Peyer's patch (tissue), 4 donors: ENCODE measurements at regions not wholly inside any gene's neighbourhood (a gene's known extent, or its start where the extent isn't known, plus 50 kb on each side); places are given as distances from the start of the nearest gene placed in this dataset.

Experiments used
- DNase-seq, 3 donors: peaks; one replicate each; pipeline ENCODE4 v3.0.0-alpha.2; 2017 to 2019
- H3K27ac ChIP-seq, 4 donors: fragments of 200-600 bp; sonication (generic); one replicate each; pipeline ENCODE4 v1.5.1; 2016 to 2019
- H3K27me3 ChIP-seq, 2 donors: fragments of 200-600 bp; sonication (generic); one replicate each; pipeline ENCODE4 v1.5.1; 2019
- H3K36me3 ChIP-seq, 3 donors: fragments of 200-600 bp; sonication (generic); one replicate each; pipeline ENCODE4 v1.5.1; 2016 to 2019
- H3K4me1 ChIP-seq, 4 donors: fragments of 200-600 bp; sonication (generic); one replicate each; pipeline ENCODE4 v1.5.1; 2016 to 2019
- H3K4me3 ChIP-seq, 4 donors: fragments of 200-600 bp; sonication (generic); 1 replicate in 3 of 4; 2 replicates in 1 of 4; pipeline ENCODE4 v1.5.1; 2016 to 2019; ENCODE audit warnings: mild to moderate bottlenecking in 1 of 4
- H3K9me3 ChIP-seq, 4 donors: fragments of 200-600 bp; sonication (generic); one replicate each; pipeline ENCODE4 v1.5.1; 2016 to 2019; ENCODE audit warnings: mild to moderate bottlenecking in 1 of 4
- POLR2A ChIP-seq, 2 donors: fragments of 450-650 bp; IDR thresholded peaks; one replicate each; pipeline ENCODE4 v1.5.1; 2017; ENCODE audit warnings: antibody characterized with exemption in 2 of 2, mild to moderate bottlenecking in 2 of 2, moderate library complexity in 2 of 2
- TF ChIP-seq, protein P1 (sequence below), 6 experiments: fragments of 450-650 bp in 4 of 6; fragments of 200-600 bp in 2 of 6; sonication (generic) in 1 of 6; IDR thresholded peaks; one replicate each; pipeline ENCODE4 v1.5.1; 2017 to 2019; ENCODE audit warnings: antibody characterized with exemption in 6 of 6, mild to moderate bottlenecking in 3 of 6, moderate library complexity in 1 of 6

DNA sequence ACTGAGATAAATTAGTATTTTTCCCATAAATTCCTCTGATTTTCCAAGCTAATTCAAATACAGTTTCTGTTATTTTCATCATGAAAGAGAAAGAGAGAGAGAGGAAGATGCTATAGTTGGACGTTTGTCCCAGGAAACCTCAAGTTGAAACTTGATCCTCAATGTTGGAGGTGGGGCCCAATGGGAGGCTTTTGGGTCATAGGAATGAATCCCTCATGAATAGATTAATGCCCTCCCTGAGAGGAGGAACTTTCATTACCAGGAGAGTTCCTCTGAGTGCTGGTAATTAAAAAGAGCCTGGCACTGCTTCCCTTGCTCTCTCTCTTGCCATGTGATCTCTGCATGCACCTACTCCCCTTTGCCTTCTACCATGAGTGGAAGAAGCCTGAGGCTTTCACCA is 189.9 kb upstream of the SMC2 start:
- H3K36me3 ChIP-seq = no peaks in the 10 kb centered on the region
- H3K27ac ChIP-seq = no peak overlapping the region
- no peaks in the 10 kb centered on the region for H3K4me1 ChIP-seq
- DNase-seq = no peak
- H3K9me3 ChIP-seq = no peaks in the 10 kb centered on the region
- TF ChIP-seq, protein P1, sequence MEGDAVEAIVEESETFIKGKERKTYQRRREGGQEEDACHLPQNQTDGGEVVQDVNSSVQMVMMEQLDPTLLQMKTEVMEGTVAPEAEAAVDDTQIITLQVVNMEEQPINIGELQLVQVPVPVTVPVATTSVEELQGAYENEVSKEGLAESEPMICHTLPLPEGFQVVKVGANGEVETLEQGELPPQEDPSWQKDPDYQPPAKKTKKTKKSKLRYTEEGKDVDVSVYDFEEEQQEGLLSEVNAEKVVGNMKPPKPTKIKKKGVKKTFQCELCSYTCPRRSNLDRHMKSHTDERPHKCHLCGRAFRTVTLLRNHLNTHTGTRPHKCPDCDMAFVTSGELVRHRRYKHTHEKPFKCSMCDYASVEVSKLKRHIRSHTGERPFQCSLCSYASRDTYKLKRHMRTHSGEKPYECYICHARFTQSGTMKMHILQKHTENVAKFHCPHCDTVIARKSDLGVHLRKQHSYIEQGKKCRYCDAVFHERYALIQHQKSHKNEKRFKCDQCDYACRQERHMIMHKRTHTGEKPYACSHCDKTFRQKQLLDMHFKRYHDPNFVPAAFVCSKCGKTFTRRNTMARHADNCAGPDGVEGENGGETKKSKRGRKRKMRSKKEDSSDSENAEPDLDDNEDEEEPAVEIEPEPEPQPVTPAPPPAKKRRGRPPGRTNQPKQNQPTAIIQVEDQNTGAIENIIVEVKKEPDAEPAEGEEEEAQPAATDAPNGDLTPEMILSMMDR (IDR thresholded peaks at IDR 0.05) = no peak
- no peak for TF ChIP-seq POLR2A (IDR thresholded peaks at IDR 0.05)
- no peaks in the 10 kb centered on the region for H3K27me3 ChIP-seq
- no peak overlapping the region for H3K4me3 ChIP-seq

DNA sequence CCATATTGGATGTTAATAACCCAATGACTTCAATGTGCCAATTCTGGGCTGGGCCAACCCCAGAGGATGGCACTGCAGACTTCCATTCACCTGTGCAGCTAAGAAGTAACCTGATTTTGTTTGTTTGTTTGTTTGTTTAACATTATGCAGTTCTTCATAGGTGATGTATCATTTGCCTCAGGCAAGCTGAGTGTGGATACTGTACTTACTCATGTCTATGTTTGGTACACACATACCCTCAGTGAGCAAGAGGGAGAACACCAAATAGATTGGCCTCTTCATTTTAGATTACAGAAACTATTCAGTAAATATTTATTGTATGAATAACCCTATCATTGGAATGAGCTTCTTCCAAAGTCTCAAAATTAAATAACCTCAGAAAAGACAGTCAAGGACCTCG is 180.2 kb upstream of the SMC2 start:
- Histone ChIP-seq H3K36me3 (no peaks in the 10 kb centered on the region), H3K27me3 (no peaks in the 10 kb centered on the region), H3K9me3 (no peaks in the 10 kb centered on the region), H3K4me3 (no peak overlapping the region), H3K27ac (no peak overlapping the region), H3K4me1 (no peaks in the 10 kb centered on the region)
- DNase-seq = no peak
- TF ChIP-seq, protein P1 (IDR thresholded peaks at IDR 0.05) = no peak
- no peak for TF ChIP-seq POLR2A (IDR thresholded peaks at IDR 0.05)

DNA sequence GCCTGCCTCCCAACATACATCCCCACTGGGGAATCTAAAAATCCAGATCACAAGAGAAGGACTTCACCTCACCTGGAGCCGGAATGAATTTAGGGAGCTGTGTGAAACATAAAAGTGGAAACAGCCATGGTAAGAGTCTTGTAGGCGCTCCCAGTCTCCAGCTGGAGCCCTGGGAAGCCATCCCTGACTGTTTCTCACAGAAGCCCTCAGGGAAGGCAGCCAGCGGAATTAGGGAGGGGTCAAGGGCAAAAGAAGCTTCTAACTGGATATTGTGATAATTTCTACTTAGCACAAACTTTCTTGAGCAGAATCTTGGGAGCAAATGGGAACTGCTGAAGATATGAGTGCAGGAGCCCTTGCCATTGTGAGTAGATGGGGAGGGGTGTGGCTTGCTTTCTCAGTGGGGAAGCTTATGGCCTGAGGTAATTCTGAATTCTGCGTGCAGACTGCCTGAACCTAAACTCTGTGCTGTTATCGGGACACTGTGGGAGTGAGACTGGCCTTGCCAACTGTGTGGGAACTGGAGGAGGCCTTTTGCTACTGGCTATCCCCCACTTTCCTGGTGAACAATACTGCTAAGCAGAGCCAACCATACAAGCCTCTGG is 174.4 kb upstream of the SMC2 start:
- Histone ChIP-seq H3K4me3 (no peak overlapping the region), H3K9me3 (no peaks in the 10 kb centered on the region), H3K27me3 (no peaks in the 10 kb centered on the region), H3K27ac (no peak overlapping the region), H3K36me3 (no peaks in the 10 kb centered on the region), H3K4me1 (no peaks in the 10 kb centered on the region)
- TF ChIP-seq, protein P1 (IDR thresholded peaks at IDR 0.05) = no peak
- no peak for TF ChIP-seq POLR2A (IDR thresholded peaks at IDR 0.05)
- DNase-seq = no peak

DNA sequence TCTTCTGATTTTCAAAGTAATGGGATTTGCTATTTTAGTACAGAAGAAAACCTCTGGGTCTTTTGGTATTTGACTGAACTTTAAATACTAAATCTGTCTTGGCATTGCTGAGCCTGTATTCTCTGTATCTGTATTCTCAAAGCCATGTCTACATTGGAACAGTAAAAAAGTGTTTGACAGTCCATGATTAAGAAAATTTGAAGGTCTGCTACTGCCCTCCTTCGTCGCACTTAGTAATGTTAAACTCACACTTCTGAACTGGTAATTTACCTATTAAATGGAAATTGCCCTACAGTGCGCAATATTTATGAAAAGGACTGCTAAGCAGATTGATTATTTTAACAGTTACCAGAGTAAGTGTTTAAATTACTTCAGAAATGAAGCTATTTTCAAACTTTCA is 165.7 kb upstream of the SMC2 start:
- H3K36me3 ChIP-seq = no peaks in the 10 kb centered on the region
- no peaks in the 10 kb centered on the region for H3K27me3 ChIP-seq
- no peaks in the 10 kb centered on the region for H3K4me1 ChIP-seq
- H3K4me3 ChIP-seq = no peak overlapping the region
- H3K27ac ChIP-seq = no peak overlapping the region
- no peaks in the 10 kb centered on the region for H3K9me3 ChIP-seq
- no peak for DNase-seq
- TF ChIP-seq, protein P1 (IDR thresholded peaks at IDR 0.05) = no peak
- no peak for TF ChIP-seq POLR2A (IDR thresholded peaks at IDR 0.05)

DNA sequence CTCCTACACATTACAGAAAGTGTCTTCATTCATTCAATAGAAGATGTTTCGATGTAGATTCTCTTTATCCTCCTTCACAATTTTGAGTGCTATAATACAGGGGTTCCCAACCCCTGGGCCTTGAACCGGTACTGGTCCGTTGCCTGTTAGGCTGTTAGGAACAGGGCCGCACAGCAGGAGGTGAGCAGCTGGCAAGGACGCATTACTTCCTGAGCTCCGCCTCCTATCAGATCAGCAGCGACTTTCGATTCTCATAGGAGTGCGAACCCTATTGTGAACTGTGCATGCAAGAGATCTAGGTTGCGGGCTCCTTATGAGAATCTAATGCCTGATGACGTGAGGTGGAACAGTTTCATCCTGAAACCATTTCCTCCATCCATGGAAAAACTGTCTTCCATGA is 153.0 kb upstream of the SMC2 start:
- Histone ChIP-seq H3K4me1 (no peaks in the 10 kb centered on the region), H3K9me3 (no peaks in the 10 kb centered on the region), H3K4me3 (no peak overlapping the region), H3K27me3 (no peaks in the 10 kb centered on the region), H3K27ac (no peak overlapping the region), H3K36me3 (no peaks in the 10 kb centered on the region)
- no peak for DNase-seq
- no peak for TF ChIP-seq POLR2A (IDR thresholded peaks at IDR 0.05)
- TF ChIP-seq, protein P1 (IDR thresholded peaks at IDR 0.05) = no peak

DNA sequence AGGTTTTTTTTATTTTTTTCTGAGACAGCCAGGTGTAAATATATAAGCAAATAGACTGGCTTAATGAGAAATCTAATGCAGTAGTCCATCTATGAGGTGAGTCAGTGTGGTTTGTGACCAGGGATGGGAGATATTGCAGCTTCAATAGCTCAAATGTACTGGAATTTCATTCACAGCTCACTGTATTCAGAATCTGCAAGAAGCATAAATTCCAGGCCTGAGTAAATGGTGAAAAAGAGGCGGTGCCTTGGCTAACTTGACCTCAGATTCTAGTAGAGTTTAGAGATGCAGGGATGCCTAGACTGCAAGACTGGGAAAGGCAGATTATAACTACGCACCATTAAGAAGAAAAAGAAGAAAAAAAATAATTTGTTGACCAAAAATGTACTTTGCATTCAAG is 151.9 kb upstream of the SMC2 start:
- H3K27me3 ChIP-seq = no peaks in the 10 kb centered on the region
- H3K36me3 ChIP-seq = no peaks in the 10 kb centered on the region
- H3K9me3 ChIP-seq = no peaks in the 10 kb centered on the region
- H3K4me1 ChIP-seq = no peaks in the 10 kb centered on the region
- DNase-seq = no peak
- no peak overlapping the region for H3K4me3 ChIP-seq
- no peak overlapping the region for H3K27ac ChIP-seq
- TF ChIP-seq, protein P1 (IDR thresholded peaks at IDR 0.05) = no peak
- no peak for TF ChIP-seq POLR2A (IDR thresholded peaks at IDR 0.05)
